ENCODE measurements at regions not wholly inside any gene's neighbourhood (a gene's known extent, or its start where the extent isn't known, plus 50 kb on each side); places are given as distances from the start of the nearest gene placed in this dataset.

DNA sequence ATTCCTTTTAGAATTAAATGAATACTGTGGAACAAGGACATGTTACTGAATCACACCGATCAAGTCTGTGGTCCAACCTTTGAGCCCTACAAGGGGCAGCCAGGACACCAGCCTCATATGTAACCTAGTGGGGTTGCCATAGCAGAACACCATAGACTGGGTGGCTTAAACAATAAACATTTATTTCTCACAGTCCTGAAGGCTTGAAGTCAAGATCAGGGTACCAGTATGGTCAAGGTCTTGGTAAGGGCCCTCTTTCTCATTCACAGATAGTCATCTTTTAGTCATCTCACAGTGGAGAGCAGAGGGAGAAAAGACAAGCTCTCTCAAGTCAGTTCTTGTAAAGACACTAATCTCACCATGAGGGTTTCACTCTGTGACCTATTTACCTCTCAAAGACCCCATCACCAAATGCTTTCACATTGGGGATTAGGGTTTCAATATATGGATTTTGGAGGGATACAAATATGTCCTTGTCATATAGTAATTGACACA is 422.5 kb downstream of the GADD45G start:
- TF ChIP-seq, protein P1, sequence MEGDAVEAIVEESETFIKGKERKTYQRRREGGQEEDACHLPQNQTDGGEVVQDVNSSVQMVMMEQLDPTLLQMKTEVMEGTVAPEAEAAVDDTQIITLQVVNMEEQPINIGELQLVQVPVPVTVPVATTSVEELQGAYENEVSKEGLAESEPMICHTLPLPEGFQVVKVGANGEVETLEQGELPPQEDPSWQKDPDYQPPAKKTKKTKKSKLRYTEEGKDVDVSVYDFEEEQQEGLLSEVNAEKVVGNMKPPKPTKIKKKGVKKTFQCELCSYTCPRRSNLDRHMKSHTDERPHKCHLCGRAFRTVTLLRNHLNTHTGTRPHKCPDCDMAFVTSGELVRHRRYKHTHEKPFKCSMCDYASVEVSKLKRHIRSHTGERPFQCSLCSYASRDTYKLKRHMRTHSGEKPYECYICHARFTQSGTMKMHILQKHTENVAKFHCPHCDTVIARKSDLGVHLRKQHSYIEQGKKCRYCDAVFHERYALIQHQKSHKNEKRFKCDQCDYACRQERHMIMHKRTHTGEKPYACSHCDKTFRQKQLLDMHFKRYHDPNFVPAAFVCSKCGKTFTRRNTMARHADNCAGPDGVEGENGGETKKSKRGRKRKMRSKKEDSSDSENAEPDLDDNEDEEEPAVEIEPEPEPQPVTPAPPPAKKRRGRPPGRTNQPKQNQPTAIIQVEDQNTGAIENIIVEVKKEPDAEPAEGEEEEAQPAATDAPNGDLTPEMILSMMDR (IDR thresholded peaks at IDR 0.05; ENCODE audit: poor library complexity): no peak
- TF ChIP-seq EZH2 (IDR thresholded peaks at IDR 0.05; ENCODE audit: borderline replicate concordance): no peak

All from hepatocyte (in vitro differentiated cells).